ENCODE measurements at regions not wholly inside any gene's neighbourhood (a gene's known extent, or its start where the extent isn't known, plus 50 kb on each side); places are given as distances from the start of the nearest gene placed in this dataset.

GRCh38 chrX:80267790-80268189 is 152.5 kb upstream of the TENT5D start:
- TF ChIP-seq CTCF (IDR thresholded peaks at IDR 0.05; ENCODE audit: poor library complexity, severe bottlenecking) (no peak), EZH2 (IDR thresholded peaks at IDR 0.05; ENCODE audit: borderline replicate concordance, insufficient read depth, low read length, poor library complexity, severe bottlenecking) (no peak)
